GM12878 (cell line): ENCODE measurements at regions not wholly inside any gene's neighbourhood (a gene's known extent, or its start where the extent isn't known, plus 50 kb on each side); places are given as distances from the start of the nearest gene placed in this dataset.

ENCODE experiments used
- ATAC-seq: fragments of 200-7000 bp; cut with Tn5 transposase; 3 replicates; pipeline ENCODE4 v1.9.1; 2020; ENCODE audit warnings: mild to moderate bottlenecking, moderate library complexity
- BruUV-seq: library from RNA; stranded (reverse); fragments of 400-500 nt; replicated peaks from 2 replicates; lab custom pipeline; 2021; lab: Mats Ljungman, UMichigan
- CTCF ChIA-PET: fragments of 300-600 bp; sonication (Branson Sonifier 250); formaldehyde crosslinking; extraction: SDS; loops from one replicate; lab custom pipeline; 2021; ENCODE audit warnings: inconsistent platforms; lab: Yijun Ruan, JAX
- POLR2A ChIA-PET: fragments of 350-600 bp; formaldehyde crosslinking; extraction: SDS; loops from one replicate; lab custom pipeline; 2021; ENCODE audit warnings: inconsistent platforms; lab: Charles Lee
- RAD21 ChIA-PET: fragments of 300-600 bp; sonication (Branson Sonifier 250); formaldehyde crosslinking; loops from one replicate; lab custom pipeline; 2023; ENCODE audit warnings: antibody characterized with exemption; ENCODE audit not compliant: unreplicated experiment; lab: Charles Lee
- SMC1A ChIA-PET: fragments of 300-600 bp; sonication (Branson Sonifier 250); formaldehyde crosslinking; loops from one replicate; lab custom pipeline; 2023; ENCODE audit not compliant: unreplicated experiment, uncharacterized antibody; lab: Charles Lee
- DNase-seq: peaks from one replicate; pipeline ENCODE4 v3.0.0-alpha.2; 2011; ENCODE audit warnings: low read depth, low spot score
- FAIRE-seq: peaks from 3 replicates; lab custom pipeline; 2011; peaks lifted over from hg19 to GRCh38; lab: Jason Lieb, UNC
- H2AFZ ChIP-seq: 2 replicates; pipeline ENCODE4 v1.6.0; 2011; ENCODE audit warnings: low read depth, low read length, control low read depth; ENCODE audit not compliant: control insufficient read depth
- H3K27ac ChIP-seq: 2 replicates; pipeline ENCODE4 v1.5.1; 2011; ENCODE audit warnings: control low read depth; ENCODE audit not compliant: control insufficient read depth, insufficient read depth
- H3K27me3 ChIP-seq, 2 experiments: replicated peaks in 1 of 2; 2 replicates each; pipeline versions ENCODE4 v1.6.0 to v1.6.1; 2011; ENCODE audit warnings: low read length in 1 of 2; ENCODE audit not compliant: control insufficient read depth in 2 of 2, insufficient read depth in 2 of 2
- H3K36me3 ChIP-seq, 2 experiments: 2 replicates each; pipeline ENCODE4 v1.5.1; 2011; ENCODE audit warnings: low read length in 1 of 2; ENCODE audit not compliant: control insufficient read depth in 2 of 2, insufficient read depth in 2 of 2
- H3K4me1 ChIP-seq: 2 replicates; pipeline ENCODE4 v1.6.1; 2011; ENCODE audit warnings: mild to moderate bottlenecking, low read length, moderate library complexity, mixed read lengths; ENCODE audit not compliant: control insufficient read depth, insufficient read depth
- H3K4me2 ChIP-seq: 2 replicates; pipeline ENCODE4 v1.6.0; 2011; ENCODE audit warnings: control low read depth; ENCODE audit not compliant: control insufficient read depth, insufficient read depth
- H3K4me3 ChIP-seq: fragments of 200-600 bp; sonication (generic); 2 replicates; pipeline ENCODE4 v1.5.1; 2016
- H3K79me2 ChIP-seq: 2 replicates; pipeline ENCODE4 v1.6.0; 2011; ENCODE audit warnings: low read length; ENCODE audit not compliant: control insufficient read depth, insufficient read depth
- H3K9ac ChIP-seq: 2 replicates; pipeline ENCODE4 v1.8.0; 2011; ENCODE audit warnings: low read length, control low read depth, mixed read lengths; ENCODE audit not compliant: control insufficient read depth, insufficient read depth
- H3K9me3 ChIP-seq: replicated peaks from 3 replicates; pipeline ENCODE4 v1.5.1; 2011; ENCODE audit warnings: mild to moderate bottlenecking, low read length; ENCODE audit not compliant: control insufficient read depth, insufficient read depth
- H4K20me1 ChIP-seq: 2 replicates; pipeline ENCODE4 v1.6.0; 2011; ENCODE audit not compliant: control insufficient read depth, insufficient read depth
- ATF3 ChIP-seq: IDR thresholded peaks from 2 replicates; pipeline ENCODE4 v1.6.1; 2011; ENCODE audit warnings: low read depth, mild to moderate bottlenecking, low read length, moderate library complexity, borderline replicate concordance; ENCODE audit errors: extremely low read depth
- HCFC1 ChIP-seq: fragments of 150-350 bp; IDR thresholded peaks from 2 replicates; pipeline ENCODE4 v1.6.1; 2014; ENCODE audit warnings: low read length
- KAT2A ChIP-seq: conservative IDR thresholded peaks from 2 replicates; pipeline ENCODE4 v1.6.1; 2011; ENCODE audit warnings: low read depth, low read length; ENCODE audit not compliant: control insufficient read depth
- MXI1 ChIP-seq: fragments of 150-350 bp; IDR thresholded peaks from 2 replicates; pipeline ENCODE4 v1.6.1; 2011; ENCODE audit warnings: low read depth, mild to moderate bottlenecking, inconsistent platforms, low read length, improper control_type of control experiment
- NFYB ChIP-seq: IDR thresholded peaks from 2 replicates; pipeline ENCODE4 v1.6.1; 2011; ENCODE audit warnings: low read depth, mild to moderate bottlenecking, low read length, improper control_type of control experiment, moderate library complexity; ENCODE audit not compliant: insufficient read depth
- RBBP5 ChIP-seq: fragments of 200-600 bp; sonication (generic); conservative IDR thresholded peaks from 2 replicates; pipeline ENCODE4 v1.6.1; 2016
- SPI1 ChIP-seq: IDR thresholded peaks from 2 replicates; pipeline ENCODE4 v1.6.1; 2011; ENCODE audit warnings: low read depth, mild to moderate bottlenecking, low read length, moderate library complexity, borderline replicate concordance; ENCODE audit not compliant: insufficient read depth
- ZNF24 ChIP-seq: fragments of 450-650 bp; IDR thresholded peaks from 2 replicates; pipeline ENCODE4 v1.6.1; 2017; ENCODE audit warnings: antibody characterized with exemption, mild to moderate bottlenecking
- WGBS: methylation state at CpG from one replicate; pipeline ENCODE4 v1.1.6; 2016; ENCODE audit warnings: low lambda C conversion rate; ENCODE audit not compliant: insufficient replicate concordance, insufficient coverage; ENCODE audit errors: missing lambda C conversion rate; 5-methylcytosine and 5-hydroxymethylcytosine counted together
- in situ Hi-C: fragments of 300-500 bp; cut with MboI; formaldehyde crosslinking; loops from 9 replicates; pipeline ENCODE4 v1.14.3; 2018; ENCODE audit warnings: mixed read lengths
- intact Hi-C: fragments of 100-400 bp; cut with micrococcal nuclease; formaldehyde crosslinking; loops from one replicate; pipeline ENCODE4 v1.14.2; 2022; ENCODE audit not compliant: unreplicated experiment
- TF ChIP-seq, protein P1 (sequence below): IDR thresholded peaks from 2 replicates; pipeline ENCODE4 v1.6.1; 2011; ENCODE audit warnings: mild to moderate bottlenecking, low read depth, low read length, moderate library complexity; ENCODE audit not compliant: insufficient replicate concordance
- TF ChIP-seq, protein P2 (sequence below): fragments of 450-650 bp; formaldehyde crosslinking; IDR thresholded peaks from 2 replicates; pipeline ENCODE4 v1.4.0; 2020; ENCODE audit warnings: mild to moderate bottlenecking, moderate library complexity

- ChIA-PET SMC1A (interaction anchor here (0.7 kb wide), 1 partner anchor 18 kb away, joined by 3 read pairs; no protein-coding TSS in a partner anchor), RAD21 (interaction anchor here (1.0 kb wide), 1 partner anchor 27 kb away, joined by 3 read pairs; no protein-coding TSS in a partner anchor), CTCF (interaction anchor here (0.6 to 1.4 kb wide), 2 partner anchors 87 to 734 kb away, joined by 3 to 4 read pairs; no protein-coding TSS in a partner anchor), POLR2A (no interaction called here)
- DNase-seq = no peak
- no peaks in the 10 kb centered on the region for H3K36me3 ChIP-seq
- no peaks in the 10 kb centered on the region for H4K20me1 ChIP-seq
- ATAC-seq = no peak
- H3K9ac ChIP-seq = no peak overlapping the region
- intact Hi-C loops = no loop called here
- in situ Hi-C loops = no loop called here
- no peak overlapping the region for H3K27ac ChIP-seq
- H3K4me1 ChIP-seq = no peaks in the 10 kb centered on the region
- TF ChIP-seq HCFC1 (no peak), MXI1 (no peak)
- TF ChIP-seq, protein P1, sequence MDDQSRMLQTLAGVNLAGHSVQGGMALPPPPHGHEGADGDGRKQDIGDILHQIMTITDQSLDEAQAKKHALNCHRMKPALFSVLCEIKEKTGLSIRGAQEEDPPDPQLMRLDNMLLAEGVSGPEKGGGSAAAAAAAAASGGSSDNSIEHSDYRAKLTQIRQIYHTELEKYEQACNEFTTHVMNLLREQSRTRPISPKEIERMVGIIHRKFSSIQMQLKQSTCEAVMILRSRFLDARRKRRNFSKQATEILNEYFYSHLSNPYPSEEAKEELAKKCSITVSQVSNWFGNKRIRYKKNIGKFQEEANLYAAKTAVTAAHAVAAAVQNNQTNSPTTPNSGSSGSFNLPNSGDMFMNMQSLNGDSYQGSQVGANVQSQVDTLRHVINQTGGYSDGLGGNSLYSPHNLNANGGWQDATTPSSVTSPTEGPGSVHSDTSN = no peak
- FAIRE-seq = no peak
- H3K4me2 ChIP-seq = no peak overlapping the region
- no peaks in the 10 kb centered on the region for H3K79me2 ChIP-seq
- no TSS peak for BruUV-seq
- no peak overlapping the region for H2AFZ ChIP-seq
- H3K9me3 ChIP-seq = no peaks in the 10 kb centered on the region
- no peaks in the 10 kb centered on the region for H3K27me3 ChIP-seq
- no peak overlapping the region for H3K4me3 ChIP-seq
Observed at GRCh38 chr1:178630417-178630816, 94.6 kb upstream of the RALGPS2 start.

GRCh38 chr1:178632653-178633052, 92.4 kb upstream of the RALGPS2 start:
- no peaks in the 10 kb centered on the region for H3K36me3 ChIP-seq
- H3K4me1 ChIP-seq = no peaks in the 10 kb centered on the region
- H3K9me3 ChIP-seq = no peaks in the 10 kb centered on the region
- ATAC-seq = no peak
- BruUV-seq = no TSS peak
- H3K4me2 ChIP-seq = no peak overlapping the region
- CTCF ChIA-PET = interaction anchor here (0.5 kb wide), 1 partner anchor 68 kb away, joined by 3 read pairs; no protein-coding TSS in a partner anchor
- SMC1A ChIA-PET = interaction anchor here (1.3 kb wide), 1 partner anchor 31 kb away, joined by 6 read pairs; no protein-coding TSS in a partner anchor
- POLR2A ChIA-PET = no interaction called here
- H3K9ac ChIP-seq = no peak overlapping the region
- intact Hi-C loops = no loop called here
- RAD21 ChIA-PET = no interaction called here
- WGBS = 32% methylated on average over 5 of the region's 5 CpGs
- no peaks in the 10 kb centered on the region for H3K27me3 ChIP-seq
- no peaks in the 10 kb centered on the region for H3K79me2 ChIP-seq
- no peaks in the 10 kb centered on the region for H4K20me1 ChIP-seq
- FAIRE-seq = no peak
- DNase-seq = no peak
- no peak overlapping the region for H2AFZ ChIP-seq
- no peak overlapping the region for H3K27ac ChIP-seq
- in situ Hi-C loops = no loop called here
- no peak overlapping the region for H3K4me3 ChIP-seq
- TF ChIP-seq SPI1 = no peak
- no peak for TF ChIP-seq ATF3
- TF ChIP-seq, protein P1 = no peak
- TF ChIP-seq, protein P2, sequence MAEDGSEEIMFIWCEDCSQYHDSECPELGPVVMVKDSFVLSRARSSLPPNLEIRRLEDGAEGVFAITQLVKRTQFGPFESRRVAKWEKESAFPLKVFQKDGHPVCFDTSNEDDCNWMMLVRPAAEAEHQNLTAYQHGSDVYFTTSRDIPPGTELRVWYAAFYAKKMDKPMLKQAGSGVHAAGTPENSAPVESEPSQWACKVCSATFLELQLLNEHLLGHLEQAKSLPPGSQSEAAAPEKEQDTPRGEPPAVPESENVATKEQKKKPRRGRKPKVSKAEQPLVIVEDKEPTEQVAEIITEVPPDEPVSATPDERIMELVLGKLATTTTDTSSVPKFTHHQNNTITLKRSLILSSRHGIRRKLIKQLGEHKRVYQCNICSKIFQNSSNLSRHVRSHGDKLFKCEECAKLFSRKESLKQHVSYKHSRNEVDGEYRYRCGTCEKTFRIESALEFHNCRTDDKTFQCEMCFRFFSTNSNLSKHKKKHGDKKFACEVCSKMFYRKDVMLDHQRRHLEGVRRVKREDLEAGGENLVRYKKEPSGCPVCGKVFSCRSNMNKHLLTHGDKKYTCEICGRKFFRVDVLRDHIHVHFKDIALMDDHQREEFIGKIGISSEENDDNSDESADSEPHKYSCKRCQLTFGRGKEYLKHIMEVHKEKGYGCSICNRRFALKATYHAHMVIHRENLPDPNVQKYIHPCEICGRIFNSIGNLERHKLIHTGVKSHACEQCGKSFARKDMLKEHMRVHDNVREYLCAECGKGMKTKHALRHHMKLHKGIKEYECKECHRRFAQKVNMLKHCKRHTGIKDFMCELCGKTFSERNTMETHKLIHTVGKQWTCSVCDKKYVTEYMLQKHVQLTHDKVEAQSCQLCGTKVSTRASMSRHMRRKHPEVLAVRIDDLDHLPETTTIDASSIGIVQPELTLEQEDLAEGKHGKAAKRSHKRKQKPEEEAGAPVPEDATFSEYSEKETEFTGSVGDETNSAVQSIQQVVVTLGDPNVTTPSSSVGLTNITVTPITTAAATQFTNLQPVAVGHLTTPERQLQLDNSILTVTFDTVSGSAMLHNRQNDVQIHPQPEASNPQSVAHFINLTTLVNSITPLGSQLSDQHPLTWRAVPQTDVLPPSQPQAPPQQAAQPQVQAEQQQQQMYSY (CRISPR knock-in tag) = no peak
- TF ChIP-seq KAT2A = no peak
- TF ChIP-seq NFYB = no peak
- TF ChIP-seq ZNF24 = no peak
- no peak for TF ChIP-seq RBBP5
